DND-41 (cell line): ENCODE measurements at regions not wholly inside any gene's neighbourhood (a gene's known extent, or its start where the extent isn't known, plus 50 kb on each side); places are given as distances from the start of the nearest gene placed in this dataset.

Experiments
- EZH2 ChIP-seq: IDR thresholded peaks from 3 replicates; pipeline ENCODE4 v1.6.1; 2012; ENCODE audit warnings: borderline replicate concordance, low read depth, mild to moderate bottlenecking, moderate library complexity, low read length, inconsistent platforms; ENCODE audit not compliant: severe bottlenecking
- TF ChIP-seq, protein P1 (sequence below): IDR thresholded peaks from 2 replicates; pipeline ENCODE4 v1.5.1; 2012; ENCODE audit warnings: borderline replicate concordance, low read length, moderate library complexity, mild to moderate bottlenecking; ENCODE audit not compliant: poor library complexity, severe bottlenecking; ENCODE audit errors: extremely low read depth

DNA sequence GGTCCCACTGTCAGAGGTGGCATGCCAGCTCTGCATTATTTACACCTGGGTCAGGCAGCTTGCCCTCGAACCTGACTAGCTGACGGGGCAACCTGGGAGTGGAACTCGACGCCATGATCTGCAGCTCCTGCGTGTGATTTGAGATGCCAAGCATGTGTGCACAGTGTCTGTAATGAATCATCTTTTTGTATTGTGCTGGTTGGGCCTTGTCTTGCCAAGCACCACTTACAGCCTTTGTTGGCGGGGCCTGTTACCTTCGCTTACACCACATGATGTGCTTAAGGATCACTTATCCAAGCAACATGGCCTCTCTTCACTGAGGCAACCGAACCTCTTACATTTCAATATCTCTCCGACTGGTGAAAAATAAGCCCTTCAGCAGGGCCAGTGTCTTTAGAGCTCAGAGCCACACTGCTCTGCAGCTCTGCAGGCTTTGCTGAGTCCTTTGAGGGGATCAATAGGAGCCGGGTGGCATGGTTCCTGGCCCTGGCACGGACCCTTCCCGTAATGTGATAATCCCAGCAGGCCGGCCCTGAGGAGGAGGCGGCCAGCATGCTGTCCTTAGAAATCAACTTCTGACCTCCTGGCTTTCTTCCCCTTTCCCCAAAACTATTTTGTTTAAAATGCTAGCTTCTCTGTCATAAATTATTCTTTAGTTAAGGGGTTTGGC lies 297.7 kb upstream of the CD180 start:
- TF ChIP-seq, protein P1, sequence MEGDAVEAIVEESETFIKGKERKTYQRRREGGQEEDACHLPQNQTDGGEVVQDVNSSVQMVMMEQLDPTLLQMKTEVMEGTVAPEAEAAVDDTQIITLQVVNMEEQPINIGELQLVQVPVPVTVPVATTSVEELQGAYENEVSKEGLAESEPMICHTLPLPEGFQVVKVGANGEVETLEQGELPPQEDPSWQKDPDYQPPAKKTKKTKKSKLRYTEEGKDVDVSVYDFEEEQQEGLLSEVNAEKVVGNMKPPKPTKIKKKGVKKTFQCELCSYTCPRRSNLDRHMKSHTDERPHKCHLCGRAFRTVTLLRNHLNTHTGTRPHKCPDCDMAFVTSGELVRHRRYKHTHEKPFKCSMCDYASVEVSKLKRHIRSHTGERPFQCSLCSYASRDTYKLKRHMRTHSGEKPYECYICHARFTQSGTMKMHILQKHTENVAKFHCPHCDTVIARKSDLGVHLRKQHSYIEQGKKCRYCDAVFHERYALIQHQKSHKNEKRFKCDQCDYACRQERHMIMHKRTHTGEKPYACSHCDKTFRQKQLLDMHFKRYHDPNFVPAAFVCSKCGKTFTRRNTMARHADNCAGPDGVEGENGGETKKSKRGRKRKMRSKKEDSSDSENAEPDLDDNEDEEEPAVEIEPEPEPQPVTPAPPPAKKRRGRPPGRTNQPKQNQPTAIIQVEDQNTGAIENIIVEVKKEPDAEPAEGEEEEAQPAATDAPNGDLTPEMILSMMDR: no peak
- no peak for TF ChIP-seq EZH2
